Left ventricle myocardium inferior (tissue), 1 donor: ENCODE measurements at regions not wholly inside any gene's neighbourhood (a gene's known extent, or its start where the extent isn't known, plus 50 kb on each side); places are given as distances from the start of the nearest gene placed in this dataset.

Experiments
- DNase-seq: peaks from one replicate; pipeline ENCODE4 v3.0.0-alpha.2; 2020
- H3K27ac ChIP-seq: fragments of 200-600 bp; replicated peaks from 2 replicates; pipeline ENCODE4 v1.8.0; 2021
- H3K27me3 ChIP-seq: fragments of 200-600 bp; 2 replicates; pipeline ENCODE4 v1.8.0; 2021; ENCODE audit warnings: low read depth
- H3K36me3 ChIP-seq: fragments of 200-600 bp; 2 replicates; pipeline ENCODE4 v1.8.0; 2021
- H3K4me1 ChIP-seq: fragments of 200-600 bp; 2 replicates; pipeline ENCODE4 v1.8.0; 2021
- H3K4me3 ChIP-seq: fragments of 200-600 bp; 2 replicates; pipeline ENCODE4 v1.8.0; 2021; ENCODE audit warnings: mild to moderate bottlenecking, moderate library complexity
- H3K9me3 ChIP-seq: fragments of 200-600 bp; replicated peaks from 2 replicates; pipeline ENCODE4 v1.8.0; 2021
- CTCF ChIP-seq: fragments of 200-600 bp; IDR thresholded peaks from 2 replicates; pipeline ENCODE4 v1.8.0; 2021; ENCODE audit warnings: antibody characterized with exemption, mild to moderate bottlenecking, borderline replicate concordance
- intact Hi-C: fragments of 100-400 bp; cut with micrococcal nuclease; formaldehyde crosslinking; loops from one replicate; pipeline ENCODE4 v1.11.0; 2022
- donor health status: DM: no; HTN: yes; CAD: no; lungs with severe emphysema.

GRCh38 chr2:188797371-188797770 lies 176.8 kb upstream of the COL3A1 start:
- no peaks in the 10 kb centered on the region for H3K27me3 ChIP-seq
- H3K36me3 ChIP-seq, result no peaks in the 10 kb centered on the region
- H3K4me1 ChIP-seq, result no peaks in the 10 kb centered on the region
- no peak overlapping the region for H3K27ac ChIP-seq
- TF ChIP-seq CTCF, result no peak
- DNase-seq, result no peak
- no peak overlapping the region for H3K4me3 ChIP-seq
- H3K9me3 ChIP-seq, result peaks cover 24% of the 10 kb centered on the region
- intact Hi-C loops, result no loop called here

- Histone ChIP-seq H3K36me3 (no peaks in the 10 kb centered on the region), H3K4me3 (no peak overlapping the region), H3K4me1 (no peaks in the 10 kb centered on the region), H3K27me3 (no peaks in the 10 kb centered on the region), H3K9me3 (peaks cover 32% of the 10 kb centered on the region), H3K27ac (no peak overlapping the region)
- no peak for TF ChIP-seq CTCF
- intact Hi-C loops, result no loop called here
- no peak for DNase-seq
Measured at GRCh38 chr2:188798159-188798558, 176.0 kb upstream of the COL3A1 start.

- intact Hi-C loops, result no loop called here
- no peaks in the 10 kb centered on the region for H3K27me3 ChIP-seq
- H3K4me1 ChIP-seq, result no peaks in the 10 kb centered on the region
- no peak for DNase-seq
- TF ChIP-seq CTCF, result no peak
- H3K27ac ChIP-seq, result no peak overlapping the region
- H3K36me3 ChIP-seq, result no peaks in the 10 kb centered on the region
- peaks cover 46% of the 10 kb centered on the region for H3K9me3 ChIP-seq
- no peak overlapping the region for H3K4me3 ChIP-seq
Measured at GRCh38 chr2:188805219-188805618, 169.0 kb upstream of the COL3A1 start.

- Histone ChIP-seq H3K4me1 (no peaks in the 10 kb centered on the region), H3K4me3 (no peak overlapping the region), H3K36me3 (no peaks in the 10 kb centered on the region), H3K27ac (no peak overlapping the region), H3K9me3 (peaks cover 11% of the 10 kb centered on the region), H3K27me3 (no peaks in the 10 kb centered on the region)
- TF ChIP-seq CTCF, result no peak
- intact Hi-C loops, result no loop called here
- DNase-seq, result no peak
Measured at GRCh38 chr2:188808947-188809355, 165.2 kb upstream of the COL3A1 start.

- no peak overlapping the region for H3K27ac ChIP-seq
- no peaks in the 10 kb centered on the region for H3K9me3 ChIP-seq
- H3K4me1 ChIP-seq, result no peaks in the 10 kb centered on the region
- intact Hi-C loops, result no loop called here
- no peaks in the 10 kb centered on the region for H3K27me3 ChIP-seq
- no peak overlapping the region for H3K4me3 ChIP-seq
- no peak for DNase-seq
- no peaks in the 10 kb centered on the region for H3K36me3 ChIP-seq
- TF ChIP-seq CTCF, result no peak
Measured at GRCh38 chr2:188810586-188810985, 163.6 kb upstream of the COL3A1 start.

GRCh38 chr2:188811522-188811921 lies 162.7 kb upstream of the COL3A1 start:
- H3K27me3 ChIP-seq, result no peaks in the 10 kb centered on the region
- intact Hi-C loops, result no loop called here
- H3K36me3 ChIP-seq, result no peaks in the 10 kb centered on the region
- H3K4me1 ChIP-seq, result no peaks in the 10 kb centered on the region
- no peak overlapping the region for H3K27ac ChIP-seq
- DNase-seq, result no peak
- H3K4me3 ChIP-seq, result no peak overlapping the region
- H3K9me3 ChIP-seq, result no peaks in the 10 kb centered on the region
- no peak for TF ChIP-seq CTCF
